A549 (cell line): ENCODE measurements at regions not wholly inside any gene's neighbourhood (a gene's known extent, or its start where the extent isn't known, plus 50 kb on each side); places are given as distances from the start of the nearest gene placed in this dataset.

Source experiments
- ATAC-seq, 2 experiments: fragments of 200-7000 bp in 1 of 2; fragments of >200 bp in 1 of 2; cut with Nextera tagmentation in 1 of 2; cut with Tn5 transposase in 1 of 2; 3 replicates each; pipeline versions ENCODE4 v1.8.0 to v1.9.1; 2018 to 2020; ENCODE audit warnings: mild to moderate bottlenecking in 1 of 2, moderate library complexity in 1 of 2
- CTCF ChIA-PET: fragments of 300-600 bp; sonication (Branson Sonifier 250); formaldehyde crosslinking; extraction: SDS; loops from one replicate; lab custom pipeline; 2021; ENCODE audit warnings: antibody characterized with exemption, inconsistent platforms; lab: Yijun Ruan, JAX
- POLR2A ChIA-PET: fragments of 350-600 bp; formaldehyde crosslinking; extraction: SDS; loops from one replicate; lab custom pipeline; 2021; ENCODE audit warnings: antibody characterized with exemption, inconsistent platforms; lab: Yijun Ruan, JAX
- DNase-seq, 2 experiments: peaks; one replicate each; pipeline versions ENCODE4 v3.0.0 to v3.0.0-alpha.2; 2011 to 2016; ENCODE audit warnings: low read depth in 1 of 2, low spot score in 1 of 2
- FAIRE-seq: peaks from 2 replicates; lab custom pipeline; 2011; peaks lifted over from hg19 to GRCh38; lab: Jason Lieb, UNC
- H3K27ac ChIP-seq, 2 experiments: fragments of >200 bp; sonication (Bioruptor Twin); formaldehyde crosslinking; 3 replicates each; pipeline ENCODE4 v1.5.1; 2016 to 2017
- H3K4me1 ChIP-seq: fragments of >200 bp; sonication (Bioruptor Twin); formaldehyde crosslinking; 3 replicates; pipeline ENCODE4 v1.6.1; 2016
- H3K4me2 ChIP-seq: fragments of >200 bp; sonication (Bioruptor Twin); formaldehyde crosslinking; 3 replicates; pipeline ENCODE4 v1.6.1; 2016
- H3K4me3 ChIP-seq: fragments of >200 bp; sonication (Bioruptor Twin); formaldehyde crosslinking; 3 replicates; pipeline ENCODE4 v1.5.1; 2016
- H3K9me3 ChIP-seq: fragments of >200 bp; sonication (Bioruptor Twin); formaldehyde crosslinking; 3 replicates; pipeline ENCODE4 v1.6.1; 2016
- CBX8 ChIP-seq: fragments of 200-600 bp; sonication (generic); IDR thresholded peaks from 2 replicates; pipeline ENCODE4 v1.6.1; 2016
- EHMT2 ChIP-seq: fragments of 200-600 bp; sonication (generic); IDR thresholded peaks from 2 replicates; pipeline ENCODE4 v1.6.1; 2016; ENCODE audit warnings: antibody characterized with exemption, low read depth, mild to moderate bottlenecking, moderate library complexity
- FOSB ChIP-seq: fragments of 250-450 bp; sonication (Bioruptor Pico); IDR thresholded peaks from 2 replicates; pipeline ENCODE4 v1.5.0; 2020; ENCODE audit warnings: mild to moderate bottlenecking, moderate library complexity
- FOSL2 ChIP-seq, 2 experiments: fragments of 450-650 bp in 1 of 2; fragments of >200 bp in 1 of 2; sonication (Bioruptor Twin) in 1 of 2; formaldehyde crosslinking; IDR thresholded peaks; 2 replicates each; pipeline versions ENCODE4 v1.5.0 to v1.6.1; 2016 to 2020; ENCODE audit warnings: mild to moderate bottlenecking in 1 of 2, moderate library complexity in 1 of 2
- FOXS1 ChIP-seq: fragments of 250-450 bp; sonication (Bioruptor Pico); IDR thresholded peaks from 2 replicates; pipeline ENCODE4 v1.5.0; 2020; ENCODE audit warnings: mild to moderate bottlenecking, moderate library complexity
- HDAC2 ChIP-seq: fragments of 200-600 bp; sonication (generic); IDR thresholded peaks from 2 replicates; pipeline ENCODE4 v1.6.1; 2016
- HOXA7 ChIP-seq: fragments of 250-450 bp; sonication (Bioruptor Pico); IDR thresholded peaks from 2 replicates; pipeline ENCODE4 v1.5.0; 2020; ENCODE audit warnings: mild to moderate bottlenecking, moderate library complexity
- NFE2L2 ChIP-seq: fragments of 150-350 bp; conservative IDR thresholded peaks from 2 replicates; pipeline ENCODE4 v1.6.1; 2014; ENCODE audit warnings: low read length
- NPAS2 ChIP-seq: fragments of 250-450 bp; sonication (Bioruptor Pico); IDR thresholded peaks from 2 replicates; pipeline ENCODE4 v1.8.0; 2022; ENCODE audit warnings: mild to moderate bottlenecking, moderate library complexity, borderline replicate concordance
- PHF8 ChIP-seq: fragments of 200-600 bp; sonication (generic); IDR thresholded peaks from 2 replicates; pipeline ENCODE4 v1.6.1; 2016; ENCODE audit warnings: low read depth, mild to moderate bottlenecking, antibody characterized with exemption, moderate library complexity, borderline replicate concordance
- RARB ChIP-seq: fragments of 250-450 bp; sonication (Bioruptor Pico); IDR thresholded peaks from 2 replicates; pipeline ENCODE4 v1.8.0; 2021; ENCODE audit warnings: mild to moderate bottlenecking, moderate library complexity
- RCOR1 ChIP-seq: fragments of 150-350 bp; IDR thresholded peaks from 2 replicates; pipeline ENCODE4 v1.6.1; 2014; ENCODE audit warnings: antibody characterized with exemption, low read length, low read depth
- RFX5 ChIP-seq: fragments of 450-650 bp; IDR thresholded peaks from 2 replicates; pipeline ENCODE4 v1.7.1; 2014; ENCODE audit warnings: antibody characterized with exemption, mild to moderate bottlenecking, moderate library complexity
- RNF2 ChIP-seq: fragments of 200-600 bp; sonication (generic); IDR thresholded peaks from 2 replicates; pipeline ENCODE4 v1.6.1; 2016; ENCODE audit warnings: low read depth, mild to moderate bottlenecking, antibody characterized with exemption, moderate library complexity, borderline replicate concordance
- SMC3 ChIP-seq: fragments of >200 bp; sonication (Bioruptor Twin); formaldehyde crosslinking; IDR thresholded peaks from 3 replicates; pipeline ENCODE4 v1.6.1; 2018; ENCODE audit warnings: inconsistent platforms
- WGBS: methylation state at CpG from one replicate; pipeline ENCODE4 v1.1.6; 2017; ENCODE audit errors: missing lambda C conversion rate; 5-methylcytosine and 5-hydroxymethylcytosine counted together
- TF ChIP-seq, protein P1 (sequence below): fragments of >200 bp; sonication (Bioruptor Twin); formaldehyde crosslinking; IDR thresholded peaks from 2 replicates; pipeline ENCODE4 v1.6.1; 2016
- TF ChIP-seq, protein P2 (sequence below): IDR thresholded peaks from 2 replicates; pipeline ENCODE4 v1.6.1; 2012
- TF ChIP-seq, protein P3 (sequence below): fragments of >200 bp; sonication (Bioruptor Twin); formaldehyde crosslinking; IDR thresholded peaks from 3 replicates; pipeline ENCODE4 v1.5.1; 2016
- TF ChIP-seq, protein P4 (sequence below): fragments of 150-350 bp; IDR thresholded peaks from 2 replicates; pipeline ENCODE4 v1.6.1; 2014; ENCODE audit warnings: low read depth, mild to moderate bottlenecking, low read length
- TF ChIP-seq, protein P5 (sequence below): IDR thresholded peaks from 2 replicates; pipeline ENCODE4 v1.6.1; 2012

DNA sequence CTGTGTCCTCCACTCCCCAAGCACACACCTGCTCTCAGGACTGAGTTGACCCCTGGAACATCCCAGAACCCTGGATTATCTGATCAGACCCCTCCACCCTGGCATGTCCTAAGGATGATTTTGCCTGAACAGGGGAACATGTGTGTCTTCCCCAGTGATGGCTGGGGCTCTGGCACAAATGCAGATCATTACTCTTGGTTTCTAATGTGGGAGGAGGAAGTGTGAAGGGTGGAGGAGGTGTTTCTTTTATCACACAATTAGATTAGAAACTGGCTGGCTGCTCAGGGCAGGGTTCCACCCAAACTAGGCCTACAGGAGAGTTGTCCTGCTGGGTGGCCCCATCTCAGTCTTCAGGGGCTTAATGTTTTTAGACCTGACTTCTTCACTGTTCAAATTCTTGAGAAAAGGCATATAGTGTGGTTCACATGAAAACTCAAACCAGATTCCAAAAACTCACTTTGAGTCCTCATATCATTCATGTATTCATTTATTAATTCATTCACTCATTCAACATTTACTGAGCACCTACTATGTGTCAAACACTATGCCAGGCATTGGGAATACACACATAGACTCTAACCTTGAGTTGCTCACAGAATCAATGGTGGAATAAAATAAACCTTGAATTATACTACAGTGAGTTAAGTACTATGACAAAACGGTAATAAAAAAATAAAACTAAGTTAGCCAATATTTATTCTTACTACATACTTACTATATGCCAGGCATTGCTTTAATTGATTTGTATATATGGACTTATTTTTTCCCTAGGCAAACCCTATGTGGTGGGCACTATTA lies 221.8 kb upstream of the JUN start:
- no peak for TF ChIP-seq EHMT2
- TF ChIP-seq FOSB (CRISPR knock-in tag) = no peak
- TF ChIP-seq HOXA7 (CRISPR knock-in tag) = no peak
- POLR2A ChIA-PET = no interaction called here
- DNase-seq (no peak), ATAC-seq (no peak), FAIRE-seq (no peak)
- no peak overlapping the region for H3K27ac ChIP-seq
- no peak overlapping the region for H3K4me2 ChIP-seq
- WGBS = 83% methylated on average over 1 of the region's 1 CpG
- no peaks in the 10 kb centered on the region for H3K9me3 ChIP-seq
- H3K4me3 ChIP-seq = no peak overlapping the region
- CTCF ChIA-PET = interaction anchor here (0.7 kb wide), 1 partner anchor 213 kb away, joined by 3 read pairs; no protein-coding TSS in a partner anchor
- H3K4me1 ChIP-seq = no peaks in the 10 kb centered on the region

DNA sequence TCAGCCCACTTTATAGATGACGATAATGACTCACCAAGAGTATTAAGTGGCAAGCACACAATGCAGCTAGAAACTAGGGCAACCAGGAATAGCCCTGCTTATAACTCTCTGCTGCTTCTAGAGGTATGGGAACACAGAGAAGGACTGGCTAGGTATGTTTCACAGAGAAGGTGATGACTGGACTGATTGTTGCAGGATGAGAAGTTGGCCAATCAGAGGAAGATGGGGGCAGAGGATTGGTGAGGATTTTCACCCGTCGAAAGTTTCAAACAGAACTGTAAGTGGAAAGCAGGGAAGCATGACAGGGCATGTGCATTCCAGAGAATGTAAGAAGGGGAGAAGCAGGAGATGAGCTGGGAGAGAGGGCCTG lies 222.4 kb upstream of the JUN start:
- H3K4me1 ChIP-seq = no peaks in the 10 kb centered on the region
- WGBS = 83% methylated on average over 3 of the region's 3 CpGs
- no peak for TF ChIP-seq SMC3
- TF ChIP-seq, protein P1, sequence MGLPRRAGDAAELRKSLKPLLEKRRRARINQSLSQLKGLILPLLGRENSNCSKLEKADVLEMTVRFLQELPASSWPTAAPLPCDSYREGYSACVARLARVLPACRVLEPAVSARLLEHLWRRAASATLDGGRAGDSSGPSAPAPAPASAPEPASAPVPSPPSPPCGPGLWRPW = no peak
- no peak for TF ChIP-seq NPAS2
- TF ChIP-seq RFX5 = no peak
- TF ChIP-seq RCOR1 = no peak
- TF ChIP-seq RNF2 = no peak
- TF ChIP-seq, protein P2, sequence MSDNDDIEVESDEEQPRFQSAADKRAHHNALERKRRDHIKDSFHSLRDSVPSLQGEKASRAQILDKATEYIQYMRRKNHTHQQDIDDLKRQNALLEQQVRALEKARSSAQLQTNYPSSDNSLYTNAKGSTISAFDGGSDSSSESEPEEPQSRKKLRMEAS = no peak
- TF ChIP-seq RARB (CRISPR knock-in tag) = no peak
- TF ChIP-seq HDAC2 = no peak
- no peak for TF ChIP-seq FOXS1
- TF ChIP-seq, protein P3, sequence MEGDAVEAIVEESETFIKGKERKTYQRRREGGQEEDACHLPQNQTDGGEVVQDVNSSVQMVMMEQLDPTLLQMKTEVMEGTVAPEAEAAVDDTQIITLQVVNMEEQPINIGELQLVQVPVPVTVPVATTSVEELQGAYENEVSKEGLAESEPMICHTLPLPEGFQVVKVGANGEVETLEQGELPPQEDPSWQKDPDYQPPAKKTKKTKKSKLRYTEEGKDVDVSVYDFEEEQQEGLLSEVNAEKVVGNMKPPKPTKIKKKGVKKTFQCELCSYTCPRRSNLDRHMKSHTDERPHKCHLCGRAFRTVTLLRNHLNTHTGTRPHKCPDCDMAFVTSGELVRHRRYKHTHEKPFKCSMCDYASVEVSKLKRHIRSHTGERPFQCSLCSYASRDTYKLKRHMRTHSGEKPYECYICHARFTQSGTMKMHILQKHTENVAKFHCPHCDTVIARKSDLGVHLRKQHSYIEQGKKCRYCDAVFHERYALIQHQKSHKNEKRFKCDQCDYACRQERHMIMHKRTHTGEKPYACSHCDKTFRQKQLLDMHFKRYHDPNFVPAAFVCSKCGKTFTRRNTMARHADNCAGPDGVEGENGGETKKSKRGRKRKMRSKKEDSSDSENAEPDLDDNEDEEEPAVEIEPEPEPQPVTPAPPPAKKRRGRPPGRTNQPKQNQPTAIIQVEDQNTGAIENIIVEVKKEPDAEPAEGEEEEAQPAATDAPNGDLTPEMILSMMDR = no peak
- TF ChIP-seq, protein P4, sequence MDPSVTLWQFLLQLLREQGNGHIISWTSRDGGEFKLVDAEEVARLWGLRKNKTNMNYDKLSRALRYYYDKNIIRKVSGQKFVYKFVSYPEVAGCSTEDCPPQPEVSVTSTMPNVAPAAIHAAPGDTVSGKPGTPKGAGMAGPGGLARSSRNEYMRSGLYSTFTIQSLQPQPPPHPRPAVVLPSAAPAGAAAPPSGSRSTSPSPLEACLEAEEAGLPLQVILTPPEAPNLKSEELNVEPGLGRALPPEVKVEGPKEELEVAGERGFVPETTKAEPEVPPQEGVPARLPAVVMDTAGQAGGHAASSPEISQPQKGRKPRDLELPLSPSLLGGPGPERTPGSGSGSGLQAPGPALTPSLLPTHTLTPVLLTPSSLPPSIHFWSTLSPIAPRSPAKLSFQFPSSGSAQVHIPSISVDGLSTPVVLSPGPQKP = no peak
- no peak for TF ChIP-seq HOXA7 (CRISPR knock-in tag)
- TF ChIP-seq, protein P5, sequence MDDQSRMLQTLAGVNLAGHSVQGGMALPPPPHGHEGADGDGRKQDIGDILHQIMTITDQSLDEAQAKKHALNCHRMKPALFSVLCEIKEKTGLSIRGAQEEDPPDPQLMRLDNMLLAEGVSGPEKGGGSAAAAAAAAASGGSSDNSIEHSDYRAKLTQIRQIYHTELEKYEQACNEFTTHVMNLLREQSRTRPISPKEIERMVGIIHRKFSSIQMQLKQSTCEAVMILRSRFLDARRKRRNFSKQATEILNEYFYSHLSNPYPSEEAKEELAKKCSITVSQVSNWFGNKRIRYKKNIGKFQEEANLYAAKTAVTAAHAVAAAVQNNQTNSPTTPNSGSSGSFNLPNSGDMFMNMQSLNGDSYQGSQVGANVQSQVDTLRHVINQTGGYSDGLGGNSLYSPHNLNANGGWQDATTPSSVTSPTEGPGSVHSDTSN = no peak
- TF ChIP-seq PHF8 = no peak
- TF ChIP-seq FOSL2 (IDR thresholded peaks at IDR 0.05) = no peak
- TF ChIP-seq FOSL2 (CRISPR knock-in tag; IDR thresholded peaks at IDR 0.05) = no peak
- no peak for TF ChIP-seq CBX8
- TF ChIP-seq NFE2L2 = no peak
- ChIA-PET CTCF (no interaction called here), POLR2A (no interaction called here)
- no peak overlapping the region for H3K27ac ChIP-seq
- no peak for FAIRE-seq
- no peaks in the 10 kb centered on the region for H3K9me3 ChIP-seq
- no peak overlapping the region for H3K4me2 ChIP-seq
- DNase-seq = no peak
- ATAC-seq = no peak
- no peak overlapping the region for H3K4me3 ChIP-seq
